ENCODE measurements at regions not wholly inside any gene's neighbourhood (a gene's known extent, or its start where the extent isn't known, plus 50 kb on each side); places are given as distances from the start of the nearest gene placed in this dataset.

DNA sequence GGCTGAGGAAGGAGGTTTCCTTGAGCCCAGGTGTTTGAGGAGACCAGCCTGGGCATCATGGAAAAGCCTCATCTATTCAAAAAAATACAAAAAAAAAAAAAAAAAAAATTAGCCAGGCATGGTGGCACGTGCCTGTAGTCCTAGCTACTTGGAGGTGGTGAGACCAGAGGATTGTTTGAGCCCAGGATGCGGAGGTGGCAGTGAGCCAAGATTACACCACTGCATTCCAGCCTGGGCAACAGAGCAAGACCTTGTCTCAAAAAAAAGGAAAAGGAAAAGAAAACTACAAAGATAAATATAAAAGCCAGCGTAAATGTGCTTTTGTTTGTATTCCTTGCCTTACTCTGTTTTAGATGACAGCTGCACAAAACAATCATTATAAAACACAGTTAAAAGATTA is 2249.2 kb upstream of the C9orf72 start:
- no peaks in the 10 kb centered on the region for H3K36me3 Mint-ChIP-seq (ENCODE audit: insufficient read depth, unreplicated experiment)
- H3K4me1 ChIP-seq: no peaks in the 10 kb centered on the region
- DNase-seq: no peak
- TF ChIP-seq CTCF (IDR thresholded peaks at IDR 0.05; ENCODE audit: insufficient read depth in 1 of 2, low read depth in 1 of 2, low read length in 1 of 2, severe bottlenecking in 1 of 2, unreplicated experiment in 1 of 2): no peak
- H3K4me1 Mint-ChIP-seq (ENCODE audit: low read depth, unreplicated experiment): no peaks in the 10 kb centered on the region
- no peak overlapping the region for H3K4me3 Mint-ChIP-seq (ENCODE audit: unreplicated experiment)
- no peaks in the 10 kb centered on the region for H3K36me3 ChIP-seq (ENCODE audit: control insufficient read depth, insufficient read depth, low read length)
- intact Hi-C loops (cut with micrococcal nuclease; ENCODE audit: unreplicated experiment): no loop called here
- no peaks in the 10 kb centered on the region for H3K27me3 ChIP-seq (replicated peaks; ENCODE audit: control insufficient read depth, insufficient read depth, low read length)
- POLR2A ChIA-PET: no interaction called here
- no peaks in the 10 kb centered on the region for H3K27me3 Mint-ChIP-seq (ENCODE audit: insufficient read depth, unreplicated experiment)
- no peak overlapping the region for H3K4me3 ChIP-seq (ENCODE audit: low read depth, low read length)
- H3K27ac Mint-ChIP-seq (ENCODE audit: unreplicated experiment): no peak overlapping the region
- no TSS peak for BruUV-seq (replicated peaks)
- H3K9me3 ChIP-seq: no peaks in the 10 kb centered on the region
- peaks cover 35% of the 10 kb centered on the region for H3K9me3 Mint-ChIP-seq (ENCODE audit: unreplicated experiment)
- CTCF ChIA-PET: no interaction called here

DNA sequence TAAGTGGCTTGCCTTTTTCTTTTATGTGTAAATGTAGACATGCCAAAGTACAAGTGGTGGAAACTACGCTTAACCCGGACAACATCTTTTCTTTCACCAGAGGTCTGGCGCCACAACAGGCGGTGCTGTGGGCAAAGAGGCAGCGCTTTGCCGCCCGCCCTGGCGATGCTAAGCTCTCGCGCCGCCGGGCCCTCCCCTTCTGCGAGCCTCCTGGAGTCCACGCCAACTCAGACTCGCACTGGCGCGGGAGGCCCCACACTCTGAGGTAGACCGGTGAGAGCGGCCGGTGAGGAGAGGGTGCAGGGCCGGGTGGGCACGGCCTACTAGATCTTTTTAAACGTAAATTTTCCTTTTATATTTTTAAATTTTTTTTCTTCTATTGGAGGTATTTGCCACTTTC is 2253.1 kb upstream of the C9orf72 start:
- TF ChIP-seq CTCF (IDR thresholded peaks at IDR 0.05; ENCODE audit: insufficient read depth in 1 of 2, low read depth in 1 of 2, low read length in 1 of 2, severe bottlenecking in 1 of 2, unreplicated experiment in 1 of 2): no peak
- H3K4me3 ChIP-seq (ENCODE audit: low read depth, low read length): no peak overlapping the region
- intact Hi-C loops (cut with micrococcal nuclease; ENCODE audit: unreplicated experiment): no loop called here
- H3K27me3 Mint-ChIP-seq (ENCODE audit: insufficient read depth, unreplicated experiment): no peaks in the 10 kb centered on the region
- ChIA-PET POLR2A (no interaction called here), CTCF (no interaction called here)
- H3K9me3 Mint-ChIP-seq (ENCODE audit: unreplicated experiment): peaks cover 13% of the 10 kb centered on the region
- no peak overlapping the region for H3K4me3 Mint-ChIP-seq (ENCODE audit: unreplicated experiment)
- no TSS peak for BruUV-seq (replicated peaks)
- no peak overlapping the region for H3K27ac Mint-ChIP-seq (ENCODE audit: unreplicated experiment)
- no peaks in the 10 kb centered on the region for H3K4me1 Mint-ChIP-seq (ENCODE audit: low read depth, unreplicated experiment)
- no peaks in the 10 kb centered on the region for H3K4me1 ChIP-seq
- H3K36me3 ChIP-seq (ENCODE audit: control insufficient read depth, insufficient read depth, low read length): no peaks in the 10 kb centered on the region
- no peak for DNase-seq
- no peaks in the 10 kb centered on the region for H3K27me3 ChIP-seq (replicated peaks; ENCODE audit: control insufficient read depth, insufficient read depth, low read length)
- H3K9me3 ChIP-seq: no peaks in the 10 kb centered on the region
- H3K36me3 Mint-ChIP-seq (ENCODE audit: insufficient read depth, unreplicated experiment): no peaks in the 10 kb centered on the region

GRCh38 chr9:29830821-29831220 is 2257.5 kb upstream of the C9orf72 start:
- Mint-ChIP-seq H3K9me3 (ENCODE audit: unreplicated experiment) (peaks cover 13% of the 10 kb centered on the region), H3K4me3 (ENCODE audit: unreplicated experiment) (no peak overlapping the region), H3K27ac (ENCODE audit: unreplicated experiment) (no peak overlapping the region), H3K4me1 (ENCODE audit: low read depth, unreplicated experiment) (no peaks in the 10 kb centered on the region), H3K27me3 (ENCODE audit: insufficient read depth, unreplicated experiment) (no peaks in the 10 kb centered on the region), H3K36me3 (ENCODE audit: insufficient read depth, unreplicated experiment) (no peaks in the 10 kb centered on the region)
- Histone ChIP-seq H3K36me3 (ENCODE audit: control insufficient read depth, insufficient read depth, low read length) (no peaks in the 10 kb centered on the region), H3K9me3 (no peaks in the 10 kb centered on the region), H3K4me3 (ENCODE audit: low read depth, low read length) (no peak overlapping the region), H3K4me1 (no peaks in the 10 kb centered on the region), H3K27me3 (replicated peaks; ENCODE audit: control insufficient read depth, insufficient read depth, low read length) (no peaks in the 10 kb centered on the region)
- intact Hi-C loops (cut with micrococcal nuclease; ENCODE audit: unreplicated experiment): loop anchor here (10.0 kb wide), 1 partner anchor 134 kb away; no protein-coding TSS in a partner anchor
- peak; percentile 29 to 41 for TF ChIP-seq CTCF (IDR thresholded peaks at IDR 0.05; ENCODE audit: insufficient read depth in 1 of 2, low read depth in 1 of 2, low read length in 1 of 2, severe bottlenecking in 1 of 2, unreplicated experiment in 1 of 2)
- no TSS peak for BruUV-seq (replicated peaks)
- ChIA-PET POLR2A (no interaction called here), CTCF (no interaction called here)
- DNase-seq: peak; percentile 36 to 40
